Omental fat pad (tissue), 3 donors: ENCODE measurements at regions not wholly inside any gene's neighbourhood (a gene's known extent, or its start where the extent isn't known, plus 50 kb on each side); places are given as distances from the start of the nearest gene placed in this dataset.

Experiments
- ATAC-seq: fragments of 150-250 bp; one replicate; pipeline ENCODE4 v1.9.1; 2016; ENCODE audit warnings: mild to moderate bottlenecking, moderate library complexity; ENCODE audit not compliant: low FRiP score
- DNase-seq: peaks from one replicate; pipeline ENCODE4 v3.0.0-alpha.2; 2019; ENCODE audit warnings: low spot score
- CTCF ChIP-seq, 3 donors: fragments of 450-650 bp; IDR thresholded peaks; one replicate each; pipeline ENCODE4 v1.5.1; 2016 to 2017; ENCODE audit warnings: antibody characterized with exemption in 3 of 3, mild to moderate bottlenecking in 3 of 3, moderate library complexity in 2 of 3

GRCh38 chr17:70916469-70916868 is 747.1 kb downstream of the KCNJ2 start:
- DNase-seq (no peak), ATAC-seq (no peak)
- no peak for TF ChIP-seq CTCF (IDR thresholded peaks at IDR 0.05)

GRCh38 chr17:70919241-70919640 is 749.9 kb downstream of the KCNJ2 start:
- ATAC-seq = no peak
- no peak for TF ChIP-seq CTCF (IDR thresholded peaks at IDR 0.05)

GRCh38 chr17:70920416-70920815 is 751.1 kb downstream of the KCNJ2 start:
- ATAC-seq (no peak), DNase-seq (no peak)
- no peak for TF ChIP-seq CTCF (IDR thresholded peaks at IDR 0.05)

More at GRCh38 chr17:70919241-70919640, 749.9 kb downstream of the KCNJ2 start:
- no peak for DNase-seq

- ATAC-seq (no peak), DNase-seq (no peak)
- TF ChIP-seq CTCF (IDR thresholded peaks at IDR 0.05) = no peak
Observed at GRCh38 chr17:70922268-70922667, 752.9 kb downstream of the KCNJ2 start.

- DNase-seq = no peak
- TF ChIP-seq CTCF (IDR thresholded peaks at IDR 0.05) = no peak
- ATAC-seq = no peak
Observed at GRCh38 chr17:70924776-70925175, 755.4 kb downstream of the KCNJ2 start.

- DNase-seq = no peak
- no peak for ATAC-seq
- TF ChIP-seq CTCF (IDR thresholded peaks at IDR 0.05) = no peak
Observed at GRCh38 chr17:70929226-70929625, 759.9 kb downstream of the KCNJ2 start.

- ATAC-seq = no peak
- DNase-seq = no peak
- no peak for TF ChIP-seq CTCF (IDR thresholded peaks at IDR 0.05)
Observed at GRCh38 chr17:70934231-70934630, 764.9 kb downstream of the KCNJ2 start.
